COLO668 (cell line): ENCODE measurements at regions not wholly inside any gene's neighbourhood (a gene's known extent, or its start where the extent isn't known, plus 50 kb on each side); places are given as distances from the start of the nearest gene placed in this dataset.

Source experiments
- DNase-seq: peaks from one replicate; lab custom pipeline; 2025; ENCODE audit not compliant: unreplicated experiment; lab: John Stamatoyannopoulos, UW

DNA sequence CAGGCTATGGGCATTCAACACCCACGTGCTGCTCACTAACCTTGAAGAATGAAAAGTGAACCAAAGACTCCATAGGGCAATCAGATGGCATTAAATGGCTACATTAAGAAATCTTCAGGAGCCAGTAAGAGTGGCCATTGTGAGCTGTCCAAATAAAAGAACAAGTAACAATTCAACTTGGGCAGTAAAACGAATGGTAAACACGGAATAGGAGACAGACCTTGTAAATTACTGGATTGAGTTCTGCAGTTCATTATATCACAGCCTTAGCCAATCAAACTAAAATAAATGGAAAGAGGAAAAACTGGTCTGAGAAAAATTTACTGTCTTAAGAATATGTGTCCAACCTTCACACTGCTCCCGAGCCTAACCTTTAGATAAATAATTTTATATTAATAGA, 306.5 kb upstream of the ZNF521 start:
- DNase-seq = no peak

DNA sequence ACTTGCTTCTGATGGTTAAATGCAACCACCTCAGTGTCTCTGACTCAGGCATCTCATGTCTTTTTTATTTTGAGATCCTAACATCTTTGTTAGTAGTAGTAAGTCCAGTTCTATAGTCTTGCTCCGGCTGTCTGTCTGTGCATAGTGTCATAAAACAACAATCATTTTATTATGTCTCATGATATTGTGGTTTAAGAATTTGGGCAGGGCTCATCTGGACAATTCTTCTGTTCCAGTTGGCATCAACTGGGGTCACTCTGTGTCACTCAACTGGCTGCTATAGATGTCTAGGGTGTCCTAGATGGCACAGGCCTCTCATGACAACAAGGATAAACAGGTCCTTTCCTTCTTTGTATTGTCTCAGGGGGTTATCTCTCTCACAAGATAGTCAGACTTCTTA, 299.6 kb upstream of the ZNF521 start:
- no peak for DNase-seq

- DNase-seq = no peak
Observed at GRCh38 chr18:25650201-25650941, 298.4 kb upstream of the ZNF521 start.

GRCh38 chr18:25648716-25649260, 296.8 kb upstream of the ZNF521 start:
- DNase-seq = no peak

GRCh38 chr18:25647404-25647803, 295.4 kb upstream of the ZNF521 start:
- no peak for DNase-seq

GRCh38 chr18:25646971-25647370, 295.0 kb upstream of the ZNF521 start:
- DNase-seq = no peak

- no peak for DNase-seq
Observed at GRCh38 chr18:25639596-25639995, 287.6 kb upstream of the ZNF521 start.

DNA sequence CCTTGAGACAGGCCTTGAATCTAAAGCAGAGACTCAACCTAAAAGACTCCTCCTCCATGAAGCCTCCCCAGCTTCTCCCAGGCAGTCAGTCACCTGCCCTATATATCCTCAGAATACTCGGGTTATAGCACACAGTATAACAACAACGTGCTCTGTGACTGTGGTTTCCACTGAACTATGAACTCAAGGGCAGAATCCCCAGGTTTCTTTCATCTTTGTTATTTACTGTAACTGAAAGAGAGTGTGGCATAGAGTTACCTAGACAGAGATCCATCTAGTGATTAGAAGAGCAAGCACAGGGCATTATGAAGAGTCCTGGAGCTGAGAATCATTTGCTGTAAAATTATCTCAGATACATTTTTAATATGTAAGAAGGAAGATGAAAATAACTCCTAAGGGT, 281.6 kb upstream of the ZNF521 start:
- DNase-seq = no peak

DNA sequence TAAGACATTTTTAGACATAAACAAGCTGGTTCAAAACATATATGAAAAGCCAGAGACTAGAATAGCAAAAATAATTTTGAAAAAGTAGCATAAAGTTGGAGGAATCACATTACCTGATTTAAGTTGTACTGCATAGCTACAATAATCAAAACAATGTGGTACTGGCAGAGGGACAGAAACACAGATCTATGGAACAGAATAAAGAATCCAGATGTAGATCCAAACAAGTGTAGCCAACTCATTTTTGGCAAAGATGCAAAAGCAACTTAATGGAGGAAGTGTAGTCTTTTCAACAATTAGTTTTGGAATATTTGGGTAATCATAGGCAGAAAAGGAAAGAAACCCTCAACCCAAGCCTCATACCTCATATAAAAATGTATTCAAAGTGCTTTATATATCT, 278.7 kb upstream of the ZNF521 start:
- DNase-seq = no peak

GRCh38 chr18:25621682-25622081, 269.7 kb upstream of the ZNF521 start:
- no peak for DNase-seq

GRCh38 chr18:25621144-25621543, 269.2 kb upstream of the ZNF521 start:
- no peak for DNase-seq

GRCh38 chr18:25614168-25614567, 262.2 kb upstream of the ZNF521 start:
- DNase-seq = no peak

- no peak for DNase-seq
Observed at GRCh38 chr18:25612466-25612865, 260.5 kb upstream of the ZNF521 start.

DNA sequence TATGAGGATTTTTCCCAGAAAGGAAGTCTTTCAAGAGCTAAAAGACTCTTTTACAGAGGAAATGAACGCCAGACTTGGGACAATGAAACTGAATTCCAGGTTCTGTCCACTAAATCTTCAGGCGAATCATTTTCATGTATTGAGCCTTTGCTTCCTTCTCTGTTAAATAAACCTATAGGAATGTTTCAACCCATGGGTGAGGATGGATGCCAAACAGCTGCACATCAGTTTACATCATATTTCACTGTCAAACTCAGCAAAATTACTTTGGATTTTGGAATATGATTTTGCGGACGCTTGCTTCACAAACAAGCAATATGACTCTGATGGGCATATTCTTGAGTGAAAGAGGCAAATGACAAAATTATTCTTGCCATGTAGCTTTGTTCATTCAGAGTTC, 256.1 kb upstream of the ZNF521 start:
- no peak for DNase-seq

DNA sequence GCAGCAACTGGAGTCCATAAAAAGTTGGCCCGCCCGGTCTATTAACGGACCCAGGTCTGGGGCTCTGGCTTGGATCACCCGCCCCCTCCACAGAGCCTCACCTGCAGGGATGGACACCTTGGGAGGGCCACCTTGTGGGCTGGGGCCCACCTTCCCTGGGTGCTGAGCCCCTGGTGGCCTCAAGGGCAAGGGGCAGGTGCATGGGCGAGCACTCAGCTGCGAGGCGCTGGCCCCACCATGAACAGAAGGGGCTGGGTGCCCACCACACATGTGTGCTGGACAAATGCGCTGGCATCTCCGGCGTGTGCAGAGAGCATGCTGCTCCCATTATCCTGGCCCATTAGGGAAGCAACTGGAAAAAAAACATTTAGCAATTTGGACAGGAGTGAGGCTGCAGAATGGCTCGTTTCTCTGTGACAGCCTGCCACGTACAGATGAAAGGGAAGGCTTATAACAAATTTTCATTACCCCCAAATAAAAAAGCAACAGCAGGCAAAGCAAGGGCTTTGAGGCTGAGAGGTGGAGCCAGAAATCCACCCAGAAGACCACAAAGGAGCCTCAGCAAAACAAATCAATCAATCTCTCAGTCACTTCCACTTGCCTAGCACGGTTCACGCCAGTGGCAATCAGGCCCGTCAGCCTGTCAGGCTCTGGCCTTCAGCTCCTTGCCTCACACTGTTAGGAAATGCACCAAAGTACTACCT, 253.1 kb upstream of the ZNF521 start:
- no peak for DNase-seq

DNA sequence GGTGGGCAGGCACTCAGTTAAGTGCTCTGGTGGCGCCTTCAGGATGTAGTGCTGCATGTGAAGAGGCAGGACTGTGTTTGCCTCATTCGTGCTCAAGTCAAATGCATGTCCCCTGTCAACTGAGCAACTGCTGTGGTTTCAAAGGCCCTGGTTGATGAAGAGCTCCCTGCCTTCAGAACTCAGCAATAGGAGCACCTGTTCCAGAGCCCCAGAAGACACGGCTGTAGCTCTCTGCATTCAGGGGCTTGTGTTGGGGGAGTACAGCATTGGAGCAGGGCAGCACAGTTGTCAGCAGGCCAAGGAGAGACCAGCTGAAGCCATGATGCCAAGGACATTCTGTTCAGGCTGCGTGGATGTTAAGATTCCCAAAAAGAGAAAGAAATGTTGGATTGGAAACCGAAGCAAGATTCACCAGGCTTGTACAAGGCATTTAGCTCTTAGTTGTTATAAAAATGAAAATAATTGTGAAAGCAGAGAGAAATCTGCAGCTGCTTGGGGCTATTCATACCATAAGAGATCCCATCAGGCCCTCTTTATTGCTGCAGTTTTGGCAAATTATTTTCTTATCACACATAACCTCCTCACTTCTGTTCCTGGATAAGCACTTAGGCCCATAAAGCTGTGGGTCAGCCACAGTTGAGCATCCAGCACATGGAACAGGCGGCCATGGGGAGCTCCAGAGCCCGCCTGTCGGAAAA, 252.4 kb upstream of the ZNF521 start:
- DNase-seq = no peak

DNA sequence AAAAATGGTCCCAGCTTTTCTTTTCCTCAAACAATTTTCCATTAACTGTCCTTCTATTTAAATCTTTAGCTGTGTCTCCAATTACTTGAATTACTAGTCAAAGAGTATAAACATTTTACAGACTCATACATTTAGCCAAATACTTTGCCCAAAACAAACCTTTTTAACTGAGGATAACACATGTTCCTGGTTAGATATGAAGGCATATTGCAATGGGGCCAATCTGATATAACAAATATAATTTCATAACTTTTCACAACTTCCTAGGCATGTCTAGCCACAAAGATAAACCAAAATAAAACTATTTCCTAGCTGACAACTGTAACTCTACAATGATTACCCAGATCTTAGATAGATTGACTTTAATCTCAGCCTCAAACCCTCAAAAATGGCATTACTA, 247.5 kb upstream of the ZNF521 start:
- DNase-seq = no peak

DNA sequence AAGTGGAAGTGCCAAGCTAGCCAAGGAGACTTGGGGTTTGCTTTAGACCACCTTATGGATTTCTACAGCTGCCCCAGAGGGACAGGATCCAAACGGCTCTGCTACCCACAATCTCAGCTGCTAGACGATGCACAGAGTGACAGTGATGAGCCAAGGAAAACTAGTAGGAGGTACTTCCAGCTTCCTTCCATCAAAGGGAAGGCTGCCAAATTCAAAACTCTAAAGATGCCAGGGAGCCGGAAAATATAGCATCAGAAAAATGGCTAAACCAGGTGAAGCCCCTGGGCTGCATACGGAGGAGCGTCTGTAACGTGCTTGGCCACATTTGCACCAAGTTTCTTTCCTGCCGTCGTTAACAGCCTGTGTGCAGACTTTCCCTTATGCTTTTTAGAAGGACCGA, 245.5 kb upstream of the ZNF521 start:
- DNase-seq = no peak

- DNase-seq = no peak
Observed at GRCh38 chr18:25595274-25596060, 243.5 kb upstream of the ZNF521 start.

GRCh38 chr18:25594351-25594750, 242.4 kb upstream of the ZNF521 start:
- DNase-seq = no peak

DNA sequence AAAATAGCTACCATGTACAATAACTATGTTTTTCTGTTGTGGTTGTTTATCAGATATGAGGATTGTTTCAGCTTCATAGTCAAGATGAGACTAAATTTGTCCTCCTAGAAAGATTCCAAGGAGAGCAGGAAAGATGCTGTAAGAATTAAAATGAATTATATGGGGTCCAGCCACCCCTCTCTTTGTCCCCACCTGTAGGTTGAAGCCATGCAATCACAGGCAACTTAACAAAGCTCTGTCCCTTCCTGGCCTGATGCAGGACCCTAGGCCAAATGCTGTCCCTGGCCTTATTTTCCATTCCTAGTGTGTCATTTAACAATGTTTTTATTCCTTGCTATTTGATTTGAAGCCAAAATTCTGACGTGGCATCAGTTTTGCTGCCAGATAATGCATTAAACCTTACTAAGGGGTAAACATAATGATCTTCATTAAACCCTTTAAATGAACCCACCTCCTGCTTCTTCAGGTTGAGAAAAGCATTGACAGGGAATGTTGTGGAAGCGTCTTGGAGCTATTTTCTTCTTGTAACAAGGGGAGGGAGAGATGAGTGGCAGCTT, 240.9 kb upstream of the ZNF521 start:
- DNase-seq = no peak
